Lung microvascular endothelial cell (primary cell): ENCODE measurements at regions not wholly inside any gene's neighbourhood (a gene's known extent, or its start where the extent isn't known, plus 50 kb on each side); places are given as distances from the start of the nearest gene placed in this dataset.

Experiments
- DNase-seq, 2 donors: peaks; one replicate each; pipeline versions ENCODE4 v3.0.0 to v3.0.0-alpha.2; 2010; ENCODE audit warnings: low read depth in 2 of 2

GRCh38 chr2:83665894-83666293 is 793.2 kb downstream of the SUCLG1 start:
- DNase-seq = peak; percentile 72 to 82

GRCh38 chr2:83665154-83665553 is 793.9 kb downstream of the SUCLG1 start:
- peak in 1 of 2 donors; percentile 10 for DNase-seq

GRCh38 chr2:83661711-83662110 is 797.4 kb downstream of the SUCLG1 start:
- DNase-seq = no peak

GRCh38 chr2:83654091-83654611 is 804.9 kb downstream of the SUCLG1 start:
- DNase-seq = no peak

- DNase-seq = no peak
These were observed 808.2 kb downstream of the SUCLG1 start for GRCh38 chr2:83650898-83651297.

- DNase-seq = no peak
These were observed 808.9 kb downstream of the SUCLG1 start for GRCh38 chr2:83650161-83650560.

GRCh38 chr2:83640506-83640905 is 818.6 kb downstream of the SUCLG1 start:
- DNase-seq = no peak

- DNase-seq = no peak
These were observed 825.7 kb downstream of the SUCLG1 start for GRCh38 chr2:83633423-83633822.

GRCh38 chr2:83630351-83630750 is 828.7 kb downstream of the SUCLG1 start:
- no peak for DNase-seq

GRCh38 chr2:83615511-83615910 is 843.6 kb downstream of the SUCLG1 start:
- no peak for DNase-seq

GRCh38 chr2:83613178-83613577 is 845.9 kb downstream of the SUCLG1 start:
- no peak for DNase-seq

- no peak for DNase-seq
These were observed 856.3 kb downstream of the SUCLG1 start for GRCh38 chr2:83602753-83603152.

- DNase-seq = no peak
These were observed 862.3 kb downstream of the SUCLG1 start for GRCh38 chr2:83596592-83597282.

- no peak for DNase-seq
These were observed 863.2 kb downstream of the SUCLG1 start for GRCh38 chr2:83595926-83596325.

GRCh38 chr2:83595121-83595690 is 863.9 kb downstream of the SUCLG1 start:
- DNase-seq = no peak

- DNase-seq = no peak
These were observed 864.6 kb downstream of the SUCLG1 start for GRCh38 chr2:83594241-83595120.

- no peak for DNase-seq
These were observed 871.8 kb downstream of the SUCLG1 start for GRCh38 chr2:83587309-83587708.

- no peak for DNase-seq
These were observed 873.8 kb downstream of the SUCLG1 start for GRCh38 chr2:83585250-83585649.

- DNase-seq = no peak
These were observed 874.4 kb downstream of the SUCLG1 start for GRCh38 chr2:83584672-83585071.

GRCh38 chr2:83582589-83582988 is 876.5 kb downstream of the SUCLG1 start:
- no peak for DNase-seq

- no peak for DNase-seq
These were observed 879.6 kb downstream of the SUCLG1 start for GRCh38 chr2:83579507-83579906.

GRCh38 chr2:83578405-83578804 is 880.7 kb downstream of the SUCLG1 start:
- DNase-seq = no peak
